Muscle of leg (tissue), 3 donors: ENCODE measurements at regions not wholly inside any gene's neighbourhood (a gene's known extent, or its start where the extent isn't known, plus 50 kb on each side); places are given as distances from the start of the nearest gene placed in this dataset.
"Not testable (repeated sequence)": the region's sequence is repeated elsewhere in the genome, so short reads cannot be mapped to it uniquely, and the experiment has no call there.

Source experiments
- DNase-seq: peaks from one replicate; pipeline ENCODE4 v3.0.0; 2013
- H3K27ac ChIP-seq: one replicate; pipeline ENCODE4 v1.5.1; 2013; ENCODE audit warnings: mild to moderate bottlenecking, low read length, control low read depth
- H3K27me3 ChIP-seq: one replicate; pipeline ENCODE4 v1.6.1; 2013; ENCODE audit warnings: low read length; ENCODE audit not compliant: control insufficient read depth, insufficient read depth
- H3K36me3 ChIP-seq: one replicate; pipeline ENCODE4 v1.6.1; 2013; ENCODE audit warnings: low read length; ENCODE audit not compliant: control insufficient read depth, insufficient read depth
- H3K4me1 ChIP-seq: one replicate; pipeline ENCODE4 v1.6.1; 2013; ENCODE audit warnings: low read length; ENCODE audit not compliant: control insufficient read depth, insufficient read depth
- H3K4me3 ChIP-seq: one replicate; pipeline ENCODE4 v1.5.1; 2013; ENCODE audit warnings: low read length, control low read depth
- H3K9me3 ChIP-seq: replicated peaks from 2 replicates; pipeline ENCODE4 v1.6.1; 2013; ENCODE audit warnings: low read depth, low read length; ENCODE audit not compliant: control insufficient read depth
- WGBS: methylation state at CpG from one replicate; pipeline ENCODE4 v1.1.5; 2013; ENCODE audit warnings: missing lambda C conversion rate; ENCODE audit not compliant: insufficient coverage; 5-methylcytosine and 5-hydroxymethylcytosine counted together

DNA sequence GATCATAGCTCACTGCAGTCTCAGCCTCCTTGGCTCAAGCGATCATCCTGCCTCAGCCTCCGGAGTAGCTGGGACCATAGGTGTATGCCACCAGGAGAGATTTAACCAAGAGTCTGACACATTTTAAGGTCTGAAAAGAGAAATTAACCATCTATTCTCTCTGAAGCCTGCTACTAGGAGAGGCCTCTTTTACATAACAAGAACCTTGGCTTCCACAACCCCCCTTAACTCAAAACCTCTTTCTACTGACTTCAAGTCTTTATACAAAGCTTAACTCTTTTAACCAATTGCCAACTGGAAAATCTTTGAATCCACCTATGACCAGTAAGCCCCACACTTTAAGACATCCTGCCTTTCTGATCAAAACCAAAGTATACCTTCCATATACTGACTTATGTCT, 279.9 kb upstream of the CELF4 start:
- no peaks in the 10 kb centered on the region for H3K36me3 ChIP-seq
- H3K4me3 ChIP-seq = no peak overlapping the region
- no peaks in the 10 kb centered on the region for H3K4me1 ChIP-seq
- H3K27me3 ChIP-seq = no peaks in the 10 kb centered on the region
- no peaks in the 10 kb centered on the region for H3K9me3 ChIP-seq
- DNase-seq = no peak
- WGBS = 73% methylated on average over 2 of the region's 2 CpGs
- no peak overlapping the region for H3K27ac ChIP-seq

- Histone ChIP-seq H3K27me3 (no peaks in the 10 kb centered on the region), H3K36me3 (no peaks in the 10 kb centered on the region), H3K9me3 (no peaks in the 10 kb centered on the region), H3K4me1 (no peaks in the 10 kb centered on the region), H3K27ac (no peak overlapping the region), H3K4me3 (no peak overlapping the region)
- WGBS = 40% methylated on average over 8 of the region's 10 CpGs
- DNase-seq = no peak
Measured at GRCh38 chr18:37844209-37844970, 278.8 kb upstream of the CELF4 start.

DNA sequence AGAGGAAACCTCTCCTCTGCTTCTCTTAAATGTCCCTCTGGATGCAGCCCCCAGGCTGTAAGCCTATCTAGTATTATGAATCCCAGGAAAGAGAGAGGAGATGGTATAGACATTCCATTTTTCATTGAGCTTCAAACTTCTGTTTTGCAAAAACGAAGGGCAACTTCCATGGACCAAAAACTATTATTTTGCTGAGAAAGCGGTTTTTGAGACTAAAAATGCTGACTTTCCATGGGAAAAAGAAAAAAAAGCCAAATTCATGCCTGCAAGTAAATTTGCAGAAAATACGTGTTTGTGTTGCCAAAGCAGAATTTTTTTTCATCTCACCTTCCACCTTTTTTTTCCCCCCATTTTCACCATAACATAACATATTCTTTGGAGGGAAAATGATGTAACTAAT, 272.5 kb upstream of the CELF4 start:
- Histone ChIP-seq H3K9me3 (no peaks in the 10 kb centered on the region), H3K4me1 (no peaks in the 10 kb centered on the region), H3K36me3 (no peaks in the 10 kb centered on the region), H3K27ac (no peak overlapping the region), H3K4me3 (no peak overlapping the region), H3K27me3 (no peaks in the 10 kb centered on the region)
- DNase-seq = no peak
- 80% methylated on average over 1 of the region's 3 CpGs for WGBS

DNA sequence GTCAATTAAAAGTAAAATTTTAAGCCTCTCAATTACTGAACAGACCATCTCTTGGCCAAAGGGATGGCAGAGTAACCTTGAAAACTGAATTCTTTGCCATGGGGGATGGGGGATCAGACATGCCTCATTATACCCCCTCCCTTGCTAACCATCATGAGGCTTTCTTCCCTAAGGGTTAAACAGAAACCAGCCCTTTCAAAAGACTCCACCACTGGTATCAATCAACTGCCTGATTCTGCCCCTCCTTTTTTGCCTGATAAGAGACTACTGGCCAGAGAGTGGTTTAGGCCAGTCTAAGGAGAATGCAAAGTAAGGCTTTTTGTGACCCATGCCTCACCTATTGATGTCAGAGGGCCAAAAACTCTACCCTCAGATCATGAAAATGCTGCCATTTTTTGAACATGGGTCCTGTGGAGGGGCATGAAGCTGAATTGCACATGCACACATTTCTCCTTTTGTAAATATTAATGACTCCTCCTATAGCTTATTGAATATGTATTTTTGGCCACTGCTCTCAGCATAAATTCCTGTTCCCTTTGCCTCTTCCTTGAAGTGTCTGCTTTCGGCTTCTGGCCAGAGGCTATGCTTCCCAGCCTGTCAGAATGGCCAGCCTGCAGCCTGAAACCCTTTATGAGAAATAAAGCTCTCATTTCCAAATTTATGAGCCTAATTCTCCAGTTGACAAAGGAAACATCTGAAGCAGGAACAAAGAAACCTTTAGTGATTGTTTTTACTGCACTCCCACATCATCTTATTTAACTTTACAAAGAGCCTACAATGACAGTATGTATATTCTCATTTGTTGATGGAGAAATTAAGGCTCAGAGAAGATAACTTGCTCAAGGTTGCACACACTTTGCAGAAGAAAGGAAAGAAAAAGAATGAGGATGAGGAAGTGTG, 270.7 kb upstream of the CELF4 start:
- Histone ChIP-seq H3K27ac (no peak overlapping the region), H3K27me3 (no peaks in the 10 kb centered on the region), H3K4me3 (no peak overlapping the region), H3K9me3 (no peaks in the 10 kb centered on the region), H3K36me3 (no peaks in the 10 kb centered on the region), H3K4me1 (no peaks in the 10 kb centered on the region)
- no CpG with 5 or more reads among the region's 1 CpG for WGBS
- no peak for DNase-seq

DNA sequence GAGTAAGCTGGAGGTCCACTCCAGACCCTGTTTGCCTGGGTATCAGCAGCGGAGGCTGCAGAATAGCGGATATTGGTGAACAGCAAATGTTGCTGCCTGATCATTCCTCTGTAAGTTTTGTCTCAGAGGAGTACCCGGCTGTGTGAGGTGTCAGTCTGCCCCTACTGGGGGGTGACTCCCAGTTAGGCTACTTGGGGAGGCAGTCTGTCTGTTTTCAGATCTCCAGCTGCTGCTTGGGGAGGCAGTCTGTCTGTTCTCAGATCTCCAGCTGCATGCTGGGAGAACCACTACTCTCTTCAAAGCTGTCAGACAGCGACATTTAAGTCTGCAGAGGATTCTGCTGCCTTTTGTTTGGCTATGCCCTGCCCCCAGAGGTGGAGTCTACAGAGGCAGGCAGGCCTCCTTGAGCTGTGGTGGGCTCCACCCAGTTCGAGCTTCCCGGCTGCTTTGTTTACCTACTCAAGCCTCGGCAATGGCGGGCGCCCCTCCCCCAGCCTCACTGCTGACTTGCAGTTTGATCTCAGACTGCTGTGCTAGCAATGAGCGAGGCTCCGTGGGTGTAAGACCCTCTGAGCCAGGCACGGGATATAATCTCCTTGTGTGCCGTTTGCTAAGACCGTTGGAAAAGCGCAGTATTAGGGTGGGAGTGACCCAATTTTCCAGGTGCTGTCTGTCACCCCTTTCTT, 266.6 kb upstream of the CELF4 start:
- not testable (repeated sequence) for DNase-seq, H3K27ac ChIP-seq, H3K4me3 ChIP-seq, H3K36me3 ChIP-seq, H3K9me3 ChIP-seq, H3K27me3 ChIP-seq, H3K4me1 ChIP-seq
- WGBS = 89% methylated on average over 8 of the region's 15 CpGs

GRCh38 chr18:37812961-37813360, 247.4 kb upstream of the CELF4 start:
- 75% methylated on average over 3 of the region's 3 CpGs for WGBS
- H3K27me3 ChIP-seq = no peaks in the 10 kb centered on the region

GRCh38 chr18:37805773-37806404, 240.3 kb upstream of the CELF4 start:
- Histone ChIP-seq H3K4me1 (no peaks in the 10 kb centered on the region), H3K27ac (no peak overlapping the region), H3K9me3 (no peaks in the 10 kb centered on the region), H3K4me3 (no peak overlapping the region), H3K36me3 (no peaks in the 10 kb centered on the region), H3K27me3 (no peaks in the 10 kb centered on the region)
- DNase-seq = no peak
- 69% methylated on average over 7 of the region's 8 CpGs for WGBS

More at GRCh38 chr18:37812961-37813360, 247.4 kb upstream of the CELF4 start:
- H3K4me1 ChIP-seq = no peaks in the 10 kb centered on the region
- no peak for DNase-seq
- H3K36me3 ChIP-seq = no peaks in the 10 kb centered on the region
- no peak overlapping the region for H3K4me3 ChIP-seq
- H3K9me3 ChIP-seq = no peaks in the 10 kb centered on the region
- H3K27ac ChIP-seq = no peak overlapping the region

- 96% methylated on average over 3 of the region's 6 CpGs for WGBS
- H3K4me1 ChIP-seq = no peaks in the 10 kb centered on the region
- no peak for DNase-seq
- no peaks in the 10 kb centered on the region for H3K36me3 ChIP-seq
- H3K4me3 ChIP-seq = no peak overlapping the region
- H3K27me3 ChIP-seq = no peaks in the 10 kb centered on the region
- H3K27ac ChIP-seq = no peak overlapping the region
- H3K9me3 ChIP-seq = no peaks in the 10 kb centered on the region
Measured at GRCh38 chr18:37796823-37797349, 231.3 kb upstream of the CELF4 start.

DNA sequence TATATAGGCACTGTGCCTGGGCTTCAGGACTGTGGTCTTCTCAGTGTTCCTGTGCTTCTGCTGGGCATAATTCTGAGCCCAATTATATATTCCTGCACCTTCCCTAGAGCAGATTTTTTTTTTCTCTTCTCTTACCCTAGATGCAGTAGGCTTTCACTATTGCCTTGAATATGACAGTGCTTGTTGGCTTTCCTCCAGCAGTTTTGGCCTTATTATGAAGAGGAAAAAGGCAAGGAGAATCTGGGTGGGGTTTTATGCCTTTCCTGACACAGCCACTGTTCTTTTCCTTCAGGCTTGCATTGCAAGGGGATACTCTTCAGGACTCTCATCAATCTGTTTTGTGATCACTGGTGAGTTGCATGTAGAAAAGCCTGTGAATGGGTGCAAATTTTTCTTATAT, 221.9 kb upstream of the CELF4 start:
- H3K27ac ChIP-seq = no peak overlapping the region
- no peaks in the 10 kb centered on the region for H3K36me3 ChIP-seq
- H3K4me1 ChIP-seq = no peaks in the 10 kb centered on the region
- DNase-seq = no peak
- H3K9me3 ChIP-seq = no peaks in the 10 kb centered on the region
- H3K4me3 ChIP-seq = no peak overlapping the region
- H3K27me3 ChIP-seq = no peaks in the 10 kb centered on the region
